HCT116 (cell line): ENCODE measurements at regions not wholly inside any gene's neighbourhood (a gene's known extent, or its start where the extent isn't known, plus 50 kb on each side); places are given as distances from the start of the nearest gene placed in this dataset.

ENCODE experiments used
- POLR2A ChIP-seq: IDR thresholded peaks from 2 replicates; pipeline ENCODE4 v1.7.0; 2011; ENCODE audit warnings: borderline replicate concordance; ENCODE audit not compliant: insufficient read depth, insufficient read length; ENCODE audit errors: extremely low read depth
- SRF ChIP-seq: IDR thresholded peaks from 2 replicates; pipeline ENCODE4 v1.6.1; 2012; ENCODE audit warnings: low read depth
- ZFX ChIP-seq: fragments of 450-650 bp; IDR thresholded peaks from 2 replicates; pipeline ENCODE4 v1.6.1; 2017
- ZNF274 ChIP-seq: fragments of 200-500 bp; sonication (Bioruptor generic); IDR thresholded peaks from 2 replicates; pipeline ENCODE4 v1.6.1; 2014; ENCODE audit warnings: mild to moderate bottlenecking, low read depth, low read length, inconsistent platforms
- TF ChIP-seq, protein P1 (sequence below), 3 experiments: fragments of 200-600 bp in 1 of 3; sonication (generic) in 1 of 3; IDR thresholded peaks in 2 of 3; conservative IDR thresholded peaks in 1 of 3; 2 replicates each; pipeline ENCODE4 v1.5.1; 2012 to 2017; ENCODE audit warnings: low read depth in 2 of 3, low read length in 2 of 3, antibody characterized with exemption in 1 of 3, borderline replicate concordance in 1 of 3, control low read depth in 1 of 3, mild to moderate bottlenecking in 1 of 3, mixed read lengths in 1 of 3, mixed run types in 1 of 3, moderate library complexity in 1 of 3; ENCODE audit not compliant: insufficient read depth in 1 of 3

DNA sequence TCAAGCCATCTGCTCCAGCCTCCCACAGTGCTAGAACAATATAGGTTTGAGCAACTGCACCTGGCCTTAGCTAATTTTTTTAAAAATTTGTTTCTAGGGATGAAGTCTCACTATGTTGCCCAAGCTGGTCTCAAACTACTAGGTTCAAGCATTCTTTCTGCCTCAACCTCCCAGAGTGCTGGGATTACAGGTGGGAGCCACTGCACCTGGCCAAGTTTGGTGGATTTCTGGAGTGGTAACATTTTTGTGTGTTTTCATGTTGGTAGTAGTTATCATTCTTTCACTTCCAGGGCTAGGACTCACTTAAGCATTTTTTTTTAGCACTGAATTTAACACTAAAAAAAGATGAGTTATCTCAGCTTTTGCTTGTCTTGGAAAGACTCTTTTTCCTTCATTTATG lies 328.0 kb upstream of the RGS6 start:
- TF ChIP-seq, protein P1, sequence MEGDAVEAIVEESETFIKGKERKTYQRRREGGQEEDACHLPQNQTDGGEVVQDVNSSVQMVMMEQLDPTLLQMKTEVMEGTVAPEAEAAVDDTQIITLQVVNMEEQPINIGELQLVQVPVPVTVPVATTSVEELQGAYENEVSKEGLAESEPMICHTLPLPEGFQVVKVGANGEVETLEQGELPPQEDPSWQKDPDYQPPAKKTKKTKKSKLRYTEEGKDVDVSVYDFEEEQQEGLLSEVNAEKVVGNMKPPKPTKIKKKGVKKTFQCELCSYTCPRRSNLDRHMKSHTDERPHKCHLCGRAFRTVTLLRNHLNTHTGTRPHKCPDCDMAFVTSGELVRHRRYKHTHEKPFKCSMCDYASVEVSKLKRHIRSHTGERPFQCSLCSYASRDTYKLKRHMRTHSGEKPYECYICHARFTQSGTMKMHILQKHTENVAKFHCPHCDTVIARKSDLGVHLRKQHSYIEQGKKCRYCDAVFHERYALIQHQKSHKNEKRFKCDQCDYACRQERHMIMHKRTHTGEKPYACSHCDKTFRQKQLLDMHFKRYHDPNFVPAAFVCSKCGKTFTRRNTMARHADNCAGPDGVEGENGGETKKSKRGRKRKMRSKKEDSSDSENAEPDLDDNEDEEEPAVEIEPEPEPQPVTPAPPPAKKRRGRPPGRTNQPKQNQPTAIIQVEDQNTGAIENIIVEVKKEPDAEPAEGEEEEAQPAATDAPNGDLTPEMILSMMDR (IDR thresholded peaks at IDR 0.05 in 2 of 3, conservative IDR thresholded peaks at IDR 0.05 in 1 of 3; ENCODE audit: borderline replicate concordance in 1 of 3, insufficient read depth in 1 of 3, low read depth in 2 of 3, low read length in 2 of 3) = no peak
- TF ChIP-seq POLR2A (no peak), SRF (no peak), ZFX (no peak), ZNF274 (no peak)
